GM23338 (cell line): ENCODE measurements at regions not wholly inside any gene's neighbourhood (a gene's known extent, or its start where the extent isn't known, plus 50 kb on each side); places are given as distances from the start of the nearest gene placed in this dataset.

Source experiments
- ATAC-seq: fragments of 200-7000 bp; cut with Tn5 transposase; 3 replicates; pipeline ENCODE4 v1.9.1; 2020
- DNase-seq: peaks from one replicate; pipeline ENCODE4 v3.0.0-alpha.2; 2015; ENCODE audit warnings: low spot score
- H2AFZ ChIP-seq: fragments of 200-600 bp; sonication (generic); 2 replicates; pipeline ENCODE4 v1.8.0; 2016; ENCODE audit warnings: antibody characterized with exemption, mild to moderate bottlenecking, moderate library complexity
- H3F3A ChIP-seq: fragments of 200-600 bp; sonication (generic); replicated peaks from 2 replicates; pipeline ENCODE4 v1.8.0; 2017; ENCODE audit warnings: antibody characterized with exemption, mixed run types, low read depth
- H3K27ac ChIP-seq: fragments of 200-600 bp; sonication (generic); 2 replicates; pipeline ENCODE4 v1.6.1; 2016; ENCODE audit warnings: low read depth
- H3K27me3 ChIP-seq: fragments of 200-600 bp; sonication (generic); 2 replicates; pipeline ENCODE4 v1.8.0; 2016; ENCODE audit warnings: mild to moderate bottlenecking, mixed run types, moderate library complexity; ENCODE audit not compliant: insufficient read depth
- H3K36me3 ChIP-seq: fragments of 200-600 bp; sonication (generic); 2 replicates; pipeline ENCODE4 v1.8.0; 2016; ENCODE audit warnings: mild to moderate bottlenecking; ENCODE audit not compliant: insufficient read depth
- H3K4me1 ChIP-seq: fragments of 200-600 bp; sonication (generic); 2 replicates; pipeline ENCODE4 v1.8.0; 2016; ENCODE audit warnings: mild to moderate bottlenecking, moderate library complexity; ENCODE audit not compliant: insufficient read depth
- H3K4me2 ChIP-seq: fragments of 200-600 bp; sonication (generic); 2 replicates; pipeline ENCODE4 v1.7.1; 2017; ENCODE audit warnings: mixed run types
- H3K4me3 ChIP-seq: fragments of 200-600 bp; sonication (generic); 2 replicates; pipeline ENCODE4 v1.6.1; 2016; ENCODE audit warnings: mixed run types
- H3K79me2 ChIP-seq: fragments of 200-600 bp; sonication (generic); replicated peaks from 2 replicates; pipeline ENCODE4 v1.8.0; 2017; ENCODE audit warnings: mild to moderate bottlenecking; ENCODE audit not compliant: insufficient read depth
- H3K9me2 ChIP-seq: fragments of 200-600 bp; sonication (generic); 2 replicates; pipeline ENCODE4 v1.8.0; 2017; ENCODE audit not compliant: insufficient read depth
- H4K20me1 ChIP-seq: fragments of 200-600 bp; sonication (generic); replicated peaks from 2 replicates; pipeline ENCODE4 v1.8.0; 2017; ENCODE audit warnings: mild to moderate bottlenecking; ENCODE audit not compliant: insufficient read depth
- H3K27ac Mint-ChIP-seq: 2 replicates; pipeline ENCODE4 v1.8.0; 2020; ENCODE audit warnings: inconsistent platforms, mild to moderate bottlenecking, moderate library complexity, mixed read lengths
- H3K27me3 Mint-ChIP-seq: 3 replicates; pipeline ENCODE4 v1.8.0; 2022; ENCODE audit warnings: low read depth, mild to moderate bottlenecking, moderate library complexity, mixed read lengths, inconsistent platforms; ENCODE audit not compliant: insufficient read depth, poor library complexity
- H3K36me3 Mint-ChIP-seq: 3 replicates; pipeline ENCODE4 v1.8.0; 2021; ENCODE audit warnings: low read depth, mild to moderate bottlenecking, inconsistent platforms, moderate library complexity, mixed read lengths
- H3K4me1 Mint-ChIP-seq: 3 replicates; pipeline ENCODE4 v1.8.0; 2020; ENCODE audit warnings: mild to moderate bottlenecking, inconsistent platforms, mixed read lengths
- H3K4me3 Mint-ChIP-seq: 3 replicates; pipeline ENCODE4 v1.8.0; 2021; ENCODE audit warnings: moderate library complexity, mild to moderate bottlenecking, inconsistent platforms, mixed read lengths
- H3K9me3 Mint-ChIP-seq: 3 replicates; pipeline ENCODE4 v1.8.0; 2020; ENCODE audit warnings: moderate library complexity, mild to moderate bottlenecking, inconsistent platforms, mixed read lengths
- CREB1 ChIP-seq: fragments of 250-450 bp; sonication (Bioruptor Pico); IDR thresholded peaks from 2 replicates; pipeline ENCODE4 v1.5.0; 2020; ENCODE audit warnings: low read depth, mild to moderate bottlenecking, moderate library complexity
- CTCF ChIP-seq, 2 experiments: fragments of 200-600 bp in 1 of 2; sonication (generic) in 1 of 2; conservative IDR thresholded peaks; 2 replicates each; pipeline versions ENCODE4 v1.5.1 to v1.6.1; 2016 to 2017; ENCODE audit warnings: antibody characterized with exemption in 2 of 2, low read depth in 2 of 2, mild to moderate bottlenecking in 2 of 2, moderate library complexity in 1 of 2
- ETS1 ChIP-seq: IDR thresholded peaks from 2 replicates; pipeline ENCODE4 v1.6.1; 2016; ENCODE audit warnings: antibody characterized with exemption
- EZH2 ChIP-seq: fragments of 200-600 bp; sonication (generic); IDR thresholded peaks from one replicate; pipeline ENCODE4 v1.8.0; 2017; ENCODE audit warnings: antibody characterized with exemption, mild to moderate bottlenecking, low read depth; ENCODE audit not compliant: unreplicated experiment
- EZH2phosphoT487 ChIP-seq: fragments of 200-600 bp; sonication (generic); IDR thresholded peaks from one replicate; pipeline ENCODE4 v1.8.1; 2018; ENCODE audit warnings: antibody characterized with exemption; ENCODE audit not compliant: unreplicated experiment
- JUNB ChIP-seq: IDR thresholded peaks from one replicate; pipeline ENCODE4 v1.6.1; 2016; ENCODE audit warnings: antibody characterized with exemption; ENCODE audit not compliant: unreplicated experiment
- POLR2AphosphoS5 ChIP-seq: IDR thresholded peaks from 2 replicates; pipeline ENCODE4 v1.6.1; 2016; ENCODE audit warnings: antibody characterized with exemption, low read depth
- REST ChIP-seq: IDR thresholded peaks from one replicate; pipeline ENCODE4 v1.6.1; 2018; ENCODE audit warnings: antibody characterized with exemption; ENCODE audit not compliant: unreplicated experiment
- STAT1 ChIP-seq: IDR thresholded peaks from one replicate; pipeline ENCODE4 v1.6.1; 2016; ENCODE audit warnings: antibody characterized with exemption; ENCODE audit not compliant: unreplicated experiment
- ZNF114 ChIP-seq: fragments of 250-450 bp; sonication (Bioruptor Pico); IDR thresholded peaks from 2 replicates; pipeline ENCODE4 v1.5.0; 2020; ENCODE audit warnings: mild to moderate bottlenecking, moderate library complexity
- ZNF331 ChIP-seq: fragments of 250-450 bp; sonication (Bioruptor Pico); IDR thresholded peaks from 2 replicates; pipeline ENCODE4 v1.5.0; 2020; ENCODE audit warnings: low read depth, mild to moderate bottlenecking, moderate library complexity

GRCh38 chr16:48734220-48734619, 124.2 kb upstream of the N4BP1 start (continued):
- TF ChIP-seq REST (no peak), CTCF (conservative IDR thresholded peaks at IDR 0.05; ENCODE audit: low read depth in 2 of 2) (no peak), STAT1 (no peak), EZH2 (no peak), JUNB (no peak), ZNF331 (no peak), ETS1 (no peak)

- H3K79me2 ChIP-seq = no peaks in the 10 kb centered on the region
- Mint-ChIP-seq H3K9me3 (no peaks in the 10 kb centered on the region), H3K36me3 (no peaks in the 10 kb centered on the region), H3K27me3 (no peaks in the 10 kb centered on the region), H3K4me3 (no peak overlapping the region), H3K4me1 (no peaks in the 10 kb centered on the region), H3K27ac (no peak overlapping the region)
- H4K20me1 ChIP-seq = no peaks in the 10 kb centered on the region
- H3F3A ChIP-seq = no peaks in the 10 kb centered on the region
- H3K4me1 ChIP-seq = no peaks in the 10 kb centered on the region
- no peaks in the 10 kb centered on the region for H3K36me3 ChIP-seq
- DNase-seq = no peak
- no peak overlapping the region for H2AFZ ChIP-seq
- peaks cover 4% of the 10 kb centered on the region; the same call in 1 of the 2 replicates for H3K9me2 ChIP-seq
- no peaks in the 10 kb centered on the region for H3K27me3 ChIP-seq
- H3K27ac ChIP-seq = no peak overlapping the region
- no peak for ATAC-seq
- no peak overlapping the region for H3K4me3 ChIP-seq
- no peak overlapping the region for H3K4me2 ChIP-seq
- TF ChIP-seq ETS1 (no peak), EZH2 (no peak), ZNF114 (no peak), CTCF (conservative IDR thresholded peaks at IDR 0.05; ENCODE audit: low read depth in 2 of 2) (no peak), POLR2AphosphoS5 (no peak), REST (no peak), EZH2phosphoT487 (no peak), STAT1 (no peak), ZNF331 (no peak), CREB1 (CRISPR knock-in tag) (no peak), JUNB (no peak)
These were observed 94.7 kb upstream of the N4BP1 start for GRCh38 chr16:48704710-48705109.
